Left lung (tissue), 4 donors: ENCODE measurements at regions not wholly inside any gene's neighbourhood (a gene's known extent, or its start where the extent isn't known, plus 50 kb on each side); places are given as distances from the start of the nearest gene placed in this dataset.
"Not testable (repeated sequence)": the region's sequence is repeated elsewhere in the genome, so short reads cannot be mapped to it uniquely, and the experiment has no call there.

ENCODE experiments used
- ATAC-seq: fragments of 200-7000 bp; cut with Tn5 transposase; one replicate; pipeline ENCODE4 v1.9.1; 2020; ENCODE audit warnings: moderate library complexity
- DNase-seq, 4 donors: peaks; one replicate each; pipeline ENCODE4 v3.0.0-alpha.2; 2013 to 2020
- H3K27ac ChIP-seq, 2 donors: fragments of 200-600 bp; sonication (generic) in 1 of 2; one replicate each; pipeline versions ENCODE4 v1.5.0 to v1.8.0; 2020 to 2021
- H3K27me3 ChIP-seq, 2 donors: fragments of 200-600 bp; sonication (generic) in 1 of 2; one replicate each; pipeline versions ENCODE4 v1.5.0 to v1.8.0; 2020 to 2021
- H3K36me3 ChIP-seq, 2 donors: fragments of 200-600 bp; sonication (generic) in 1 of 2; one replicate each; pipeline versions ENCODE4 v1.5.0 to v1.8.0; 2020 to 2021
- H3K4me1 ChIP-seq, 2 donors: fragments of 200-600 bp; one replicate each; pipeline ENCODE4 v1.8.0; 2021
- H3K4me3 ChIP-seq, 2 donors: fragments of 200-600 bp; sonication (generic) in 1 of 2; one replicate each; pipeline versions ENCODE4 v1.5.0 to v1.8.0; 2020 to 2021; ENCODE audit warnings: mild to moderate bottlenecking in 1 of 2
- H3K9me3 ChIP-seq, 2 donors: fragments of 200-600 bp; sonication (generic) in 1 of 2; one replicate each; pipeline versions ENCODE4 v1.5.0 to v1.8.0; 2020 to 2021
- CTCF ChIP-seq, 2 donors: fragments of 200-600 bp; sonication (generic) in 1 of 2; IDR thresholded peaks; one replicate each; pipeline versions ENCODE4 v1.5.0 to v1.8.0; 2021; ENCODE audit warnings: antibody characterized with exemption in 2 of 2
- intact Hi-C, 2 donors: fragments of 100-400 bp; cut with DNase I; formaldehyde crosslinking; loops; one replicate each; pipeline versions ENCODE4 v1.11.2 to v1.14.2; 2022
- donor health status: DM: no; HTN: yes; CAD: no.
- donor health status: DM: no; HTN: no; CAD: no.

- H3K36me3 ChIP-seq: no peaks in the 10 kb centered on the region
- DNase-seq: no peak
- intact Hi-C loops: no loop called here
- ATAC-seq: no peak
- no peak overlapping the region for H3K4me3 ChIP-seq
- no peaks in the 10 kb centered on the region for H3K4me1 ChIP-seq
- H3K27ac ChIP-seq: no peak overlapping the region
- H3K27me3 ChIP-seq: no peaks in the 10 kb centered on the region
- no peak for TF ChIP-seq CTCF (IDR thresholded peaks at IDR 0.05)
- H3K9me3 ChIP-seq: peaks cover 0 to 38% of the 10 kb centered on the region in 2 donors
These were observed 124.2 kb upstream of the ABCB5 start for GRCh38 chr7:20491284-20491683.

DNA sequence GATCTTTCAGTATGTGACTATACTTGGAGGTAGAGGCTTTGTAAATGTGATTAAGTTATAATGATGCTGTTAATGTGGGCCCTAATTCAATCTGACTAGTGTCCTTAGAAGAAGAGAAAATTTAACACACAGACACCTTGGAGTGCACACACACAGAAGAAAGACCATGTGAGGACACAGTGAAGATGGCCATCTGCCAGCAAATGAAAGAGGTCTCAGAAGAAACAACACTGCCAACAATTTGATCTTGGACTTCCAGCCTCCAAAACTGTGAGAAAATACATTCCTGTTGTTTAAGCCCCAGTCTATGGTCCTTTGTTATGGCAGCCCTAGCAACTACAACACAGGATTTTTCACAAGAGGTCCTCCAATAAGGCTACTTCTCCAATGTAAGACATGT, 120.9 kb upstream of the ABCB5 start:
- intact Hi-C loops: no loop called here
- Histone ChIP-seq H3K9me3 (peaks cover 0 to 29% of the 10 kb centered on the region in 2 donors), H3K4me1 (no peaks in the 10 kb centered on the region), H3K4me3 (no peak overlapping the region), H3K36me3 (no peaks in the 10 kb centered on the region), H3K27ac (no peak overlapping the region), H3K27me3 (no peaks in the 10 kb centered on the region)
- DNase-seq: no peak
- TF ChIP-seq CTCF (IDR thresholded peaks at IDR 0.05): no peak
- no peak for ATAC-seq

DNA sequence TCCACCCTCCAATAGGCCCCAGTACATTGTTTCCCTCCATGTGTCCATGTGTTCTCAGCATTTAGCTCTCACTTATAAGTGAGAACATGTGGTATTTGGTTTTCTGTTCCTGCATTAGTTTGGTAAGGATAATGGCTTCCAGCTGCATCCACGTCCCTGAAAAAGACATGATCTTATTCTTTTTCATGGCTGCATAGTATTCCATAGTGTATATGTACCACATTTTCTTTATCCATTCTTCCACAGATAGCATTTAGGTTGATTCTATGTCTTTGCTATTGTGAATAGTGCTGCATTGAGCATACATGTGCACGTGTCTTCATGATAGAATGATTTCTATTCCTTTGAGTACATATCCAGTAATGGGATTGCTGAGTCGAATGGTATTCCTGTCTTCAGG, 114.0 kb upstream of the ABCB5 start:
- H3K4me3 ChIP-seq, H3K4me1 ChIP-seq, H3K27ac ChIP-seq, H3K36me3 ChIP-seq, ATAC-seq, intact Hi-C loops, H3K27me3 ChIP-seq, DNase-seq: not testable (repeated sequence)
- peaks cover 0 to 33% of the 10 kb centered on the region in 2 donors for H3K9me3 ChIP-seq

- DNase-seq: no peak
- peaks cover 0 to 18% of the 10 kb centered on the region in 2 donors for H3K9me3 ChIP-seq
- no peak overlapping the region for H3K4me3 ChIP-seq
- no peaks in the 10 kb centered on the region for H3K36me3 ChIP-seq
- no peak overlapping the region for H3K27ac ChIP-seq
- ATAC-seq: no peak
- intact Hi-C loops: no loop called here
- H3K27me3 ChIP-seq: no peaks in the 10 kb centered on the region
- TF ChIP-seq CTCF (IDR thresholded peaks at IDR 0.05): no peak
- H3K4me1 ChIP-seq: peaks cover 0 to 5% of the 10 kb centered on the region in 2 donors
These were observed 112.1 kb upstream of the ABCB5 start for GRCh38 chr7:20503278-20503950.

- ATAC-seq: no peak
- no peak for DNase-seq
- H3K27ac ChIP-seq: no peak overlapping the region
- no peaks in the 10 kb centered on the region for H3K36me3 ChIP-seq
- no peak for TF ChIP-seq CTCF (IDR thresholded peaks at IDR 0.05)
- H3K9me3 ChIP-seq: peaks cover 0 to 14% of the 10 kb centered on the region in 2 donors
- no peaks in the 10 kb centered on the region for H3K27me3 ChIP-seq
- peaks cover 0 to 5% of the 10 kb centered on the region in 2 donors for H3K4me1 ChIP-seq
- no peak overlapping the region for H3K4me3 ChIP-seq
- intact Hi-C loops: no loop called here
These were observed 111.4 kb upstream of the ABCB5 start for GRCh38 chr7:20504060-20504459.

DNA sequence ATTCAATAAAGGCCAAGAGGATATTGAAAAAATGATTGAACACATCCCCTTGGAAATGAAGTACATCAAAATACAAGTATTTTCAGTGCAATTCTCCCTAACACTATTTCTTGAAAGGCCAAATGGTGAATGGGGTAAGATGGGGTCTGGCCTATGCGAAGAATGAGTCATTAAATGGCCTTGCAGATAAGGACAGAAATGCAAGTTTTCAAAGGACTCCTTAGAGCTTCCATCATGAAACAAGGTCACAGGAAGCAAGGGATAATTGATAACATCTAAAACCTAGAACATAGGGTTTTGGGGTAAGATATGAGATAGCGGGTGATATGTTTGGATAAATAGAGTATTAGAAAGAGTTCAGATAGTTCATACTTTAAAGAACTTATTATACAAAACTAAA, 109.3 kb upstream of the ABCB5 start:
- intact Hi-C loops: no loop called here
- no peaks in the 10 kb centered on the region for H3K36me3 ChIP-seq
- H3K27ac ChIP-seq: no peak overlapping the region
- no peaks in the 10 kb centered on the region for H3K27me3 ChIP-seq
- H3K4me1 ChIP-seq: peaks cover 0 to 5% of the 10 kb centered on the region in 2 donors
- peaks cover 0 to 5% of the 10 kb centered on the region in 2 donors for H3K9me3 ChIP-seq
- no peak for TF ChIP-seq CTCF (IDR thresholded peaks at IDR 0.05)
- no peak for ATAC-seq
- DNase-seq: no peak
- no peak overlapping the region for H3K4me3 ChIP-seq
